ENCODE measurements at regions not wholly inside any gene's neighbourhood (a gene's known extent, or its start where the extent isn't known, plus 50 kb on each side); places are given as distances from the start of the nearest gene placed in this dataset.

GRCh38 chr10:130968964-130969363 is 342.6 kb downstream of the TCERG1L start:
- TF ChIP-seq POLR2AphosphoS5 (IDR thresholded peaks at IDR 0.05) (no peak), CTCF (IDR thresholded peaks at IDR 0.05) (no peak), EP300 (IDR thresholded peaks at IDR 0.05; ENCODE audit: low read depth) (no peak), POLR2A (IDR thresholded peaks at IDR 0.05) (no peak)
